ENCODE measurements at regions not wholly inside any gene's neighbourhood (a gene's known extent, or its start where the extent isn't known, plus 50 kb on each side); places are given as distances from the start of the nearest gene placed in this dataset.

DNA sequence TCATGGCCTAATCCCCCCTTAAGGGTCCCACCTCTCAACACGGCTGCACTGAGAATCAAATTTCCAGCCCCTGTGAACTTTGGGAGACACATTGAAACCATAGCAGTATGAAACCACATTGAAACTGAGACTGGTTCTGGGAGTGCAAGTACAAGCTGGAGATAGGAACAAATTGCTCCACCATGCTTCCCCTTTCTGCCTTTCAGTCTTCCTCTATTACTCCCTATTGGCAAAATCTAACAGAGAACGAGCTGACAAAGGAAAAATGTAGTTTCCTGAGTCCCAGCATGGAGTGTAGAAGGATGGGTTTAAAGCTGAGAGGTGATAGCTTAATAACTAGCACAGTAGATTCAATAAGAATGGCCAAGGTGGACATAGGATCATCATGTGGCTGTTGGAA lies 161.7 kb upstream of the RPL34 start:
- TF ChIP-seq, protein P1, sequence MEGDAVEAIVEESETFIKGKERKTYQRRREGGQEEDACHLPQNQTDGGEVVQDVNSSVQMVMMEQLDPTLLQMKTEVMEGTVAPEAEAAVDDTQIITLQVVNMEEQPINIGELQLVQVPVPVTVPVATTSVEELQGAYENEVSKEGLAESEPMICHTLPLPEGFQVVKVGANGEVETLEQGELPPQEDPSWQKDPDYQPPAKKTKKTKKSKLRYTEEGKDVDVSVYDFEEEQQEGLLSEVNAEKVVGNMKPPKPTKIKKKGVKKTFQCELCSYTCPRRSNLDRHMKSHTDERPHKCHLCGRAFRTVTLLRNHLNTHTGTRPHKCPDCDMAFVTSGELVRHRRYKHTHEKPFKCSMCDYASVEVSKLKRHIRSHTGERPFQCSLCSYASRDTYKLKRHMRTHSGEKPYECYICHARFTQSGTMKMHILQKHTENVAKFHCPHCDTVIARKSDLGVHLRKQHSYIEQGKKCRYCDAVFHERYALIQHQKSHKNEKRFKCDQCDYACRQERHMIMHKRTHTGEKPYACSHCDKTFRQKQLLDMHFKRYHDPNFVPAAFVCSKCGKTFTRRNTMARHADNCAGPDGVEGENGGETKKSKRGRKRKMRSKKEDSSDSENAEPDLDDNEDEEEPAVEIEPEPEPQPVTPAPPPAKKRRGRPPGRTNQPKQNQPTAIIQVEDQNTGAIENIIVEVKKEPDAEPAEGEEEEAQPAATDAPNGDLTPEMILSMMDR (conservative IDR thresholded peaks at IDR 0.05; ENCODE audit: low read length) = no peak
- TF ChIP-seq EZH2phosphoT487 (IDR thresholded peaks at IDR 0.05; ENCODE audit: borderline replicate concordance, low read depth, low read length) = no peak

All from OCI-LY7 (cell line).